Muscle layer of duodenum (tissue), 2 donors: ENCODE measurements at regions not wholly inside any gene's neighbourhood (a gene's known extent, or its start where the extent isn't known, plus 50 kb on each side); places are given as distances from the start of the nearest gene placed in this dataset.

Experiments used
- H3K27ac ChIP-seq: one replicate; pipeline ENCODE4 v1.7.0; 2013; ENCODE audit warnings: mild to moderate bottlenecking, low read length
- H3K27me3 ChIP-seq: one replicate; pipeline ENCODE4 v1.7.0; 2013; ENCODE audit warnings: low read depth, mild to moderate bottlenecking, control low read depth, low read length
- H3K36me3 ChIP-seq, 2 donors: one replicate each; pipeline ENCODE4 v1.7.0; 2013; ENCODE audit warnings: low read length in 2 of 2, control low read depth in 1 of 2, mild to moderate bottlenecking in 1 of 2; ENCODE audit not compliant: insufficient read depth in 2 of 2, control insufficient read depth in 1 of 2
- H3K4me1 ChIP-seq, 2 donors: one replicate each; pipeline ENCODE4 v1.7.0; 2013; ENCODE audit warnings: low read length in 2 of 2, mild to moderate bottlenecking in 2 of 2, control low read depth in 1 of 2, moderate library complexity in 1 of 2; ENCODE audit not compliant: insufficient read depth in 2 of 2, control insufficient read depth in 1 of 2
- H3K4me3 ChIP-seq, 2 donors: one replicate each; pipeline ENCODE4 v1.7.0; 2013; ENCODE audit warnings: low read length in 2 of 2, low read depth in 1 of 2, mild to moderate bottlenecking in 1 of 2
- H3K9me3 ChIP-seq, 2 donors: one replicate each; pipeline ENCODE4 v1.7.0; 2013; ENCODE audit warnings: low read length in 2 of 2, control low read depth in 1 of 2, mild to moderate bottlenecking in 1 of 2; ENCODE audit not compliant: control insufficient read depth in 1 of 2
- donor health status: healthy.

DNA sequence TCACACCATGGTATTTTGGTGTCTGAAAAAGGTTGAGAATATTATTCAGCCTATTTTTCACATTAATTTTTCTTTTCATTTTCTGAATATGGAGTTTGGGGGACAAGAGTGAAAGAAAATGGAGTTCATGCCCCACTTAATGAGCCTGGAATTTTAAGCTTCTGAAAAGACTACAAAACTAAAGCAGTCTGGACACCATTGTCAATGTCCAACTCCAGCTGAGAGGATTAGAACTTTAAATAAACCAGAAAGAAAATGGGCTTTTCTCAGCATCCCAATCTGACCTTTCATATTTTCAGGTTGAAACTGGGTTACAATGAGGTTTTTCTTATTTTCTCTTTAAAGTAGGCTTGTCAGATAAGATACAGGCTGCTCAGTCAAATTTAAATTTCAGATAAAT lies 207.7 kb downstream of the SLC6A15 start:
- H3K4me3 ChIP-seq: no peak overlapping the region
- no peaks in the 10 kb centered on the region for H3K27me3 ChIP-seq
- H3K36me3 ChIP-seq: no peaks in the 10 kb centered on the region
- H3K27ac ChIP-seq: no peak overlapping the region
- H3K9me3 ChIP-seq: no peaks in the 10 kb centered on the region
- no peaks in the 10 kb centered on the region for H3K4me1 ChIP-seq

DNA sequence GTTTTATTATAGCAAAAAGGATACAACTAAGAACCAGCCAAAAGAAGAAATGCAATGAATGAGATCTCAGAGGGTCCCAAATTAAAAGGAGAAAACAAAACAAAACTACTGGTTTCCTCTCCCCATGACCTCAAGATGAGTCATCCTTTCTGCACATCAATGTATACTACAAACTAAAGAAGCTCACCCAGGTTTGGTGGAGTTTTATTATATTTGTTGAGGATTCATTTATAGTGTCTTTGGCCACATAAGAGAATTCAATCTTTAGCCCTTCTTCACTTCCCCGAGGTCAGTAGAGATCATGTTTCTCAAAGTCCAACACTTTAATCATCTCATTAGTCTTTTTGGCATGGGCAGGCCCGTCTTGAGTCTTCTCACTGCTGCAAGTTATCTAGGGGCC lies 210.6 kb downstream of the SLC6A15 start:
- no peaks in the 10 kb centered on the region for H3K27me3 ChIP-seq
- no peak overlapping the region for H3K27ac ChIP-seq
- H3K36me3 ChIP-seq: no peaks in the 10 kb centered on the region
- no peak overlapping the region for H3K4me3 ChIP-seq
- no peaks in the 10 kb centered on the region for H3K9me3 ChIP-seq
- H3K4me1 ChIP-seq: no peaks in the 10 kb centered on the region

DNA sequence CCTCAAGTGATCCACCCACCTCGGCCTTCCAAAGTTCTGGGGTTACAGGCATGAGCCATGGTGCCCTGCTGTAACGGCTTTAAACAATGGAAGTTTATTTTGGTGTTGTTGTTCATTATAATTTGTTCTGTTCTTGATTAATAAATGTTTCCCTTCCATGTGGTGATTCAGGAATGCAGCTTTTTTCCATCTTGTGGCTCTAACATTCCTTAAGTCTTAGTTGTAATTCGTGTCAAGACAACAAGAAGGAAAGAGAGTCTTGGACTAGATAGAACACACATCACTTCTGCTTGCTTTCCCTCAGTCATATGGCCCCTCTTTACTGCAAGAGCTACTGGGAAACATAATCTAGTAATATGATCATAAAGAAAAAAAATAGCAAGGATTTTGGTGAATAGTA lies 211.6 kb downstream of the SLC6A15 start:
- Histone ChIP-seq H3K4me1 (no peaks in the 10 kb centered on the region), H3K27me3 (no peaks in the 10 kb centered on the region), H3K36me3 (no peaks in the 10 kb centered on the region), H3K27ac (no peak overlapping the region), H3K4me3 (no peak overlapping the region), H3K9me3 (no peaks in the 10 kb centered on the region)

DNA sequence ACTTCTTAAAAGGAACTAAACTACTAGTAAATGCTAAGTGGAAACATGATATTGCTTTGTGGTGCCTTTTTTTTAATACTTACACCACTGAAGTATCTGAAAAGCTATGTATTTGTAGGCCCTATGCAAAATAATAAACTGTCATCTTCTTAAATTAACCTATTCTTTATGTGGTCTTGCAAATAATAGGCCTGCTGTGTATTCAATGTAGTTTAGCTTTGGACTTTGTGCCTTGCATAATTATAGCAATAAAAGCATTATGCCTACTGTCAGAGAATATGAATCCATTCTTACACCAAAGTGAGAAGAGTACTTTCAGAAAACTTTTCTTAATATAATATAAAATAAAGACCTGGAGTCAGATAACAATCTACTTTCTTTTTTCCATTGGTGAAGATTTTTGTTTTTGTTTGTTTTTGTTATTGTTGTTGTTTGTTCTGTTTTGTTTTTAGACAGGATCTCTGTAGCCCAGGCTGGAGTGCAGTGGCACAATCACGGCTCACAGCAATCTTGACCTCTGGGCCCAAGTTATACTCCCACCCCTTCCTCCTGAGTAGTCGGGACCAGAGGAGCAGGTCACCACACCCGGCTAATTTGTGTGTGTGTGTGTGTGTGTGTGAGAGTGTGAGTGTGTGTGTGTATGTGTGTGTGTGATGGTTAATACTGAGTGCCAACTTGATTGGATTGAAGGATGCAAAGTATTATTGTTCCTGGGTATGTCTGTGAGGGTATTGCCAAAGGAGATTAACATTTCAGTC lies 213.8 kb downstream of the SLC6A15 start:
- Histone ChIP-seq H3K4me3 (no peak overlapping the region), H3K27ac (no peak overlapping the region), H3K9me3 (no peaks in the 10 kb centered on the region), H3K4me1 (peaks cover 0 to 2% of the 10 kb centered on the region in 2 donors), H3K36me3 (no peaks in the 10 kb centered on the region), H3K27me3 (no peaks in the 10 kb centered on the region)

DNA sequence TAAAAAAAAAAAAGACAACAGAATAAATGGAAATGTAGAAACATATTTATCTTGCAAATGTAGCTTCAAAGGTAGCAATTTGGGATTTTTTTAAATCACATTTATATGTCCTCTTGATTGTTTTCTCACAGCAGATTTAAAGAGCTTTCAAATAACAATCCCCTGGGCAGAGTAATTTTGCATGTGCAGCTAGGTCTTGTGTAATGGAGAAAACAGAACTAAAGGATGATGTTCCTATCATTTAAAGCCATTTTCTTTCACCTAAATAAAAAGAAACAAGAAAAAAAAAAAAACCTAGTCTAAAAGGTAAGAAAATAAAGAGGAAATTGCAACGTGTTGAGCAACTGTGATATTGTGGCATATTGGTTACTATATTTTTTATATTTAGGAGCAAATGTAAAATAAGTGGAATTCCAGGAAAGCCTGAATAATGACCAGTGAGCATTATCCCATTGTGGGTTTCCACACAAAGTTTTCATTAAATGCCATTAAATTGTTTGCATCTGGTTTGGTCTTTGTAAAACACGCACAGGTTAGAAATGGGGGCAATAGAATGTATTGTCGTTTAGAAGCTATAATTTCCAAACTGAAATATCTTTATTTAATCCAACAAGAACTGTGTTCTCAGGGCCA lies 215.6 kb downstream of the SLC6A15 start:
- no peak overlapping the region for H3K4me3 ChIP-seq
- H3K27ac ChIP-seq: no peak overlapping the region
- no peaks in the 10 kb centered on the region for H3K9me3 ChIP-seq
- H3K4me1 ChIP-seq: peaks cover 0 to 2% of the 10 kb centered on the region in 2 donors
- no peaks in the 10 kb centered on the region for H3K36me3 ChIP-seq
- H3K27me3 ChIP-seq: no peaks in the 10 kb centered on the region

DNA sequence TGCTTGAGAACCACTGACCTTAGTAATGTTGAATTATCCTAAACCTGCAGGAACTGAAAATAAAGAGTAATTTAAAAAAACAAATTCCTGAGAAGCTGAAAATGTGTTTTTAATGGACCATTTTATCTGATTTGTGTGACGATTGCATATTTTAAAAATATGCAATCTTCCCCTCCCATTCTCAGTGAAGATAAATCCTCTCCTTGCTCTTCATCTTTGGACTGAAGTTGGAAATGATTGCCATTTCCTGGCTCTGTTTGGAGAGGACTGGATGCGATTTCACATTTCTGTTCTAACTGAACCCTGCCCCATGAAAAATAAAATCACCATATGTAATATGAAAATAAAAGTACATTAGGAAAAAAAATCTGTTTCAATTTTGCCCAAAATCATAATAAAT lies 216.3 kb downstream of the SLC6A15 start:
- no peak overlapping the region for H3K27ac ChIP-seq
- no peak overlapping the region for H3K4me3 ChIP-seq
- no peaks in the 10 kb centered on the region for H3K36me3 ChIP-seq
- H3K9me3 ChIP-seq: no peaks in the 10 kb centered on the region
- no peaks in the 10 kb centered on the region for H3K27me3 ChIP-seq
- peaks cover 0 to 2% of the 10 kb centered on the region in 2 donors for H3K4me1 ChIP-seq

DNA sequence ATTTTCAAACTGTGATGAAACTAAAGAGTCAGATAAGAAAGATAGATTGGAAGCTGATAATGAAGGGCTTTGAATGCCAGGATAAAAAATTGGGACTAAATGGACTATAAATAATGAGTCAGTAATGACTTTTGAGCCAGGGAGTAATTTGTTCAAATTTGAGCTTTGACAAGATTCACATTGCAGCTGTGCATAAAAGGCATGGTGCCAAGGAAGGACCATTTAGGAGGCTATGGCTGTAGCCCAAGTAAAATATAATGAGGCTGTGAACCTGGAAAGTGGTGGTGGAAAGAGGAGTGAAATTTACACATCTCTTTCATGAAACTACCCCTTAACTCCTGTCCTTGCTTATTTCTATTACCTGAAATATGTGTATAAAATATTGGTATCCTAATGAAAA lies 218.5 kb downstream of the SLC6A15 start:
- H3K27ac ChIP-seq: no peak overlapping the region
- H3K4me1 ChIP-seq: peaks cover 0 to 2% of the 10 kb centered on the region in 2 donors
- no peak overlapping the region for H3K4me3 ChIP-seq
- H3K36me3 ChIP-seq: no peaks in the 10 kb centered on the region
- H3K9me3 ChIP-seq: no peaks in the 10 kb centered on the region
- H3K27me3 ChIP-seq: no peaks in the 10 kb centered on the region

DNA sequence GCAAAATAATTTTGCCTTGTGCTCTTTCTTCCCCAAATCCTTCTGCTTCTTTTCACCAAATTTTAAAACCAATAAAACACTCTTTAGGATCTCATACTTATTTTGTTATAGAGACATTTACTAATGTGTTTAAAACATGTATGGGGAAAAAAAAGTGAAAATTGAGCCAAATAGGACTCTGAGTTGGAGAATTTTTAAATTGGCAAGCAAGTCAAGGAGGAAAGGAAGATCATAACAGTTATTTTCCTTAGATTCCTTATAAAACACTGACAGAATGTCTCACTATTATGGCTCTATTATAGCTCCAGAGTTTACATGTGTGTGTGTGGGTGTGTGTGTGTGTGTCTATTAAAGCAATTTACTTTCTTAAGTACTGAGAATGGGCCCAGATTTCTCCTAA lies 220.5 kb downstream of the SLC6A15 start:
- no peaks in the 10 kb centered on the region for H3K36me3 ChIP-seq
- no peaks in the 10 kb centered on the region for H3K9me3 ChIP-seq
- no peak overlapping the region for H3K4me3 ChIP-seq
- peaks cover 0 to 2% of the 10 kb centered on the region in 2 donors for H3K4me1 ChIP-seq
- no peaks in the 10 kb centered on the region for H3K27me3 ChIP-seq
- H3K27ac ChIP-seq: no peak overlapping the region

DNA sequence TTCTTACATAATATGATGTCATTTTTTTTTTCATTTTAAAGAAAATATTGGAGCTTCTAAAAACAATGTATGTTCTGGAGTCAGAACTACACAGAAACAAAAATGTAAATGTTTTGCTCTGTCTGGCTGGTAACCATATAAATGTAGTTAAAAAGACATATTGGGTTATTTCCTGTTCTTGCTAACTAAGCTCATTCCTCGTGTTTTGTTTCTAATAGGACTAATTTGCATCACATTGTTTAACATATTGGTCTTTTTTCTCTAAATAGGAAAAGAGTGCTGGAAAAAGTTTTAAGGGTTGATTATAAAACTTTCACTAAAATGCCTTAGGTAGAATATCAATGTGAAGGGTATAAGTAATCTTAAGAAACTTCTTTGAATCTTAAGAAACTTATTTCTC lies 221.3 kb downstream of the SLC6A15 start:
- Histone ChIP-seq H3K4me3 (no peak overlapping the region), H3K4me1 (peaks cover 0 to 2% of the 10 kb centered on the region in 2 donors), H3K27ac (no peak overlapping the region), H3K9me3 (no peaks in the 10 kb centered on the region), H3K27me3 (no peaks in the 10 kb centered on the region), H3K36me3 (no peaks in the 10 kb centered on the region)

DNA sequence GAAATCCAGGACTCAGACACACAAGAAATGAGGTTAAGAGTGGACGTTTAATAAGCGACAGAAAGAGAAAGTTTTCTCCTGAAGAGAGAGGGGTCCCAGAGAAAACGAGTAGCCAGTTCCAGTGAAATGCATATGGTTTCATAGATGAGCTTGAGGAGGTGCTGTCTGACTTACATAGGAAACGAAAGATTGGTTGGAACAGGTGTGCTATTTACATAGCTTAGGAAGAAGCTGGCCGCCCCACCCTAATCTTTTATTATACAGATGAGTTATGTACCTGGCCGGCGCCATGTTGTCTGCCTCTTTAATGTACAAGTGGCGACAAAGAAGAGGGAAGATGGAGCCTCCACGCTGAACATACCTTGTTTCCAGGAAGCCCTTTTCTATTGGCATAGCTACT lies 223.0 kb downstream of the SLC6A15 start:
- no peaks in the 10 kb centered on the region for H3K36me3 ChIP-seq
- no peak overlapping the region for H3K4me3 ChIP-seq
- no peaks in the 10 kb centered on the region for H3K9me3 ChIP-seq
- H3K27ac ChIP-seq: no peak overlapping the region
- H3K27me3 ChIP-seq: no peaks in the 10 kb centered on the region
- peaks cover 0 to 2% of the 10 kb centered on the region in 2 donors for H3K4me1 ChIP-seq

DNA sequence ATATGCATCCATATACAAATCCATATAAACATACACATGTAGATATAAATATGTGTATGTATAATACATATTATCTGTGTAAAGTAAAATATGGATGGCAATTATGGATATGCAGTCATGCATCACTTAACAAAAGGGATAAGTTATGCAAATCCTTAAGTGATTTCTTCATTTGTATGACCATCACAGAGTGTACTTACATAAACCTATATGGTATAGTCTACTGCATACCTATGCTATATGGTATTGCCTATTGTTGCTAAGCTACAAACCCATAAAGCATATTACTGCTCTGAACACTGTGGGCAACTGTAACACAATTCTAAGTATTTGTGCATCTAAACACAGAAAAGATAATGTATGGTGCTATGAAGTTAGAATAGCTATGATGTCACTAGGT lies 227.2 kb downstream of the SLC6A15 start:
- no peak overlapping the region for H3K27ac ChIP-seq
- no peak overlapping the region for H3K4me3 ChIP-seq
- H3K4me1 ChIP-seq: no peaks in the 10 kb centered on the region
- no peaks in the 10 kb centered on the region for H3K27me3 ChIP-seq
- H3K36me3 ChIP-seq: no peaks in the 10 kb centered on the region
- no peaks in the 10 kb centered on the region for H3K9me3 ChIP-seq

DNA sequence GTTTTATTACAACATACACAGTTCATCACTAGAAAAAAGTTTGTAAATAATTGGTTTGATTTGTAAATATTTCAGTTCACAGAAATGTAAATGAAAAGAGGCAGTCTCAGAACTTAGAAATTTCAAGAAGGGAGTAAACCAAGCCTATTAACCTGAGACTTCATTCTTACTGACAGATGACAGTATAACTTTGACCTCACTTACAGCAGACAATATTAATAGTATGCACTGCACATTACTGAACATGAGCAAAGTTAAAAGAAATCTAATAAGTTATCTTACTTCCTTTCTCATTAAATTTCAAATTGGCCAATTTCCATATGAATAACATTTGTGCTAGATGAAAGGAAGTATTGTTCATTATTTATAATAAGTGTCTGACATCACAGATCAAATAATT lies 235.8 kb downstream of the SLC6A15 start:
- Histone ChIP-seq H3K4me3 (no peak overlapping the region), H3K36me3 (no peaks in the 10 kb centered on the region), H3K27ac (no peak overlapping the region), H3K27me3 (no peaks in the 10 kb centered on the region), H3K4me1 (no peaks in the 10 kb centered on the region), H3K9me3 (no peaks in the 10 kb centered on the region)
